ENCODE measurements at regions not wholly inside any gene's neighbourhood (a gene's known extent, or its start where the extent isn't known, plus 50 kb on each side); places are given as distances from the start of the nearest gene placed in this dataset.

DNA sequence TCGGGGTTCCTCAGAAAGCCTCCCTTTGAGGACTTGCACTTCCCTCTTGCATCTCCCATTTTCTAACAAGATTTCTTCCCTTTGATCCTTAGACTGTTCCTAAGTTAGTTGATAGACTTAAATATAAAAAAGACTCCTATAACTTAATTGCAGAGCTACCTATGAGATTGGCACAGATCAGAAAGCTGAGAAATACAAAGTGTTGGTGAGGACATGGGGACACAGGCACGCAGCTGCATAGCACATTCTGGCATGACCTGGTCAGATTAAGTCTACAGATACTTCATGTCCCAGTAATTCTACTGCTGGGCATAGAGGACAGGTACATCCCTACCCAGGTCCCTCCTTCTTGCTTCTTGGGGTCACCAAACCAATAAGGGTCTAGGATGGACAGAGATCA is 141.7 kb upstream of the LHX5 start:
- H4K8ac ChIP-seq (ENCODE audit: low read depth, low read length) = no peak overlapping the region
- no peak overlapping the region for H2BK120ac ChIP-seq (ENCODE audit: low read depth, low read length)
- H3K79me2 ChIP-seq (ENCODE audit: control insufficient read depth, insufficient read depth, low read length) = no peaks in the 10 kb centered on the region
- DNase-seq = no peak
- H3K4me3 ChIP-seq (ENCODE audit: low read length) = no peak overlapping the region
- H4K5ac ChIP-seq (ENCODE audit: low read length) = no peak overlapping the region
- no peak overlapping the region for H2BK15ac ChIP-seq (replicated peaks; ENCODE audit: low read depth)
- H3K18ac ChIP-seq (ENCODE audit: low read length) = no peak overlapping the region
- no peaks in the 10 kb centered on the region for H3K4me1 ChIP-seq (ENCODE audit: control insufficient read depth, low read depth, low read length)
- no peak overlapping the region for H3K23ac ChIP-seq (ENCODE audit: low read length)
- no peak overlapping the region for H3K4ac ChIP-seq (ENCODE audit: low read depth, low read length)
- H3K4me2 ChIP-seq (ENCODE audit: low read length) = no peak overlapping the region
- H3K27me3 ChIP-seq (ENCODE audit: insufficient read depth, low read length, poor library complexity) = peaks cover 14% of the 10 kb centered on the region
- no peak overlapping the region for H2AK5ac ChIP-seq (ENCODE audit: low read length)
- no peak overlapping the region for H3K56ac ChIP-seq (ENCODE audit: low read length)
- no peaks in the 10 kb centered on the region for H3K79me1 ChIP-seq (ENCODE audit: low read length)
- whole genome bisulfite sequencing (ENCODE audit: extremely low coverage, insufficient coverage, low lambda C conversion rate) = no CpG with 5 or more reads among the region's 2 CpGs
- no peak overlapping the region for H3K9ac ChIP-seq (ENCODE audit: low read length)
- no peak overlapping the region for H3K27ac ChIP-seq (ENCODE audit: low read depth, low read length)
- H3K36me3 ChIP-seq (ENCODE audit: control insufficient read depth, insufficient read depth, low read length) = no peaks in the 10 kb centered on the region
- H2BK5ac ChIP-seq (ENCODE audit: low read length) = no peak overlapping the region

DNA sequence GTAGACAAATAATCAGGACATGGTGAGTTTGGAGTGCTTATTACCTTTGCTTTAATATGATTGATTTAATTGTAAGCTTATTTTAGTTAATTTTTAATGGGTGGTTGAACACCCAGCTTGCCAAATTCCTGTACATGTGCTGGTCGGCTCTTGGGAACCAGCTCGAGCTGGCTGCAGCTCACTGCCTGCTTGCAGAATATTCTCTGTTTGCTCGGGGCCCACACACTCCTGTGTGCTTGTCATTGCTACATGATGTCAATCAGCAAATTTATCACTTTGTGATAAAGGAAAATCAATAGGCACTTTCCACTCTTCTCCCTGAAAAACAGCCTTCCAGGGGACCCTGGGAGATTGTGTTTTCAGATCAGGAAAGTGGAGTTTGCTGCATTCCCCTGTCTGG is 141.1 kb upstream of the LHX5 start:
- H3K36me3 ChIP-seq (ENCODE audit: control insufficient read depth, insufficient read depth, low read length) = no peaks in the 10 kb centered on the region
- H4K8ac ChIP-seq (ENCODE audit: low read depth, low read length) = no peak overlapping the region
- no peaks in the 10 kb centered on the region for H3K79me1 ChIP-seq (ENCODE audit: low read length)
- H2AK5ac ChIP-seq (ENCODE audit: low read length) = no peak overlapping the region
- H3K4me3 ChIP-seq (ENCODE audit: low read length) = no peak overlapping the region
- H3K4me1 ChIP-seq (ENCODE audit: control insufficient read depth, low read depth, low read length) = no peaks in the 10 kb centered on the region
- no CpG with 5 or more reads among the region's 3 CpGs for WGBS (ENCODE audit: extremely low coverage, insufficient coverage, low lambda C conversion rate)
- no peaks in the 10 kb centered on the region for H3K79me2 ChIP-seq (ENCODE audit: control insufficient read depth, insufficient read depth, low read length)
- H3K4ac ChIP-seq (ENCODE audit: low read depth, low read length) = no peak overlapping the region
- H3K18ac ChIP-seq (ENCODE audit: low read length) = no peak overlapping the region
- no peak overlapping the region for H3K27ac ChIP-seq (ENCODE audit: low read depth, low read length)
- no peak overlapping the region for H3K23ac ChIP-seq (ENCODE audit: low read length)
- H2BK5ac ChIP-seq (ENCODE audit: low read length) = no peak overlapping the region
- no peak overlapping the region for H3K4me2 ChIP-seq (ENCODE audit: low read length)
- no peak overlapping the region for H2BK15ac ChIP-seq (replicated peaks; ENCODE audit: low read depth)
- H4K5ac ChIP-seq (ENCODE audit: low read length) = no peak overlapping the region
- H2BK120ac ChIP-seq (ENCODE audit: low read depth, low read length) = no peak overlapping the region
- H3K9ac ChIP-seq (ENCODE audit: low read length) = no peak overlapping the region
- no peak for DNase-seq
- no peak overlapping the region for H3K56ac ChIP-seq (ENCODE audit: low read length)
- peaks cover 14% of the 10 kb centered on the region for H3K27me3 ChIP-seq (ENCODE audit: insufficient read depth, low read length, poor library complexity)

- Histone ChIP-seq H4K8ac (ENCODE audit: low read depth, low read length) (no peak overlapping the region), H3K27me3 (ENCODE audit: insufficient read depth, low read length, poor library complexity) (peaks cover 14% of the 10 kb centered on the region), H3K18ac (ENCODE audit: low read length) (no peak overlapping the region), H3K36me3 (ENCODE audit: control insufficient read depth, insufficient read depth, low read length) (no peaks in the 10 kb centered on the region), H3K56ac (ENCODE audit: low read length) (no peak overlapping the region), H3K79me1 (ENCODE audit: low read length) (no peaks in the 10 kb centered on the region), H4K5ac (ENCODE audit: low read length) (no peak overlapping the region), H3K4me1 (ENCODE audit: control insufficient read depth, low read depth, low read length) (no peaks in the 10 kb centered on the region), H3K4ac (ENCODE audit: low read depth, low read length) (no peak overlapping the region), H3K79me2 (ENCODE audit: control insufficient read depth, insufficient read depth, low read length) (no peaks in the 10 kb centered on the region), H2AK5ac (ENCODE audit: low read length) (no peak overlapping the region), H2BK120ac (ENCODE audit: low read depth, low read length) (no peak overlapping the region), H3K27ac (ENCODE audit: low read depth, low read length) (no peak overlapping the region), H3K4me3 (ENCODE audit: low read length) (no peak overlapping the region), H3K23ac (ENCODE audit: low read length) (no peak overlapping the region), H3K9ac (ENCODE audit: low read length) (no peak overlapping the region), H2BK5ac (ENCODE audit: low read length) (no peak overlapping the region), H3K4me2 (ENCODE audit: low read length) (no peak overlapping the region), H2BK15ac (replicated peaks; ENCODE audit: low read depth) (no peak overlapping the region)
- no peak for DNase-seq
- WGBS (ENCODE audit: extremely low coverage, insufficient coverage, low lambda C conversion rate) = no CpG with 5 or more reads among the region's 16 CpGs
These were observed 140.5 kb upstream of the LHX5 start for GRCh38 chr12:113612076-113612728.

- H2BK15ac ChIP-seq (replicated peaks; ENCODE audit: low read depth) = no peak overlapping the region
- no peaks in the 10 kb centered on the region for H3K79me2 ChIP-seq (ENCODE audit: control insufficient read depth, insufficient read depth, low read length)
- H3K27me3 ChIP-seq (ENCODE audit: insufficient read depth, low read length, poor library complexity) = peaks cover 14% of the 10 kb centered on the region
- no peak overlapping the region for H3K4ac ChIP-seq (ENCODE audit: low read depth, low read length)
- H4K5ac ChIP-seq (ENCODE audit: low read length) = no peak overlapping the region
- no peak overlapping the region for H3K27ac ChIP-seq (ENCODE audit: low read depth, low read length)
- H3K4me3 ChIP-seq (ENCODE audit: low read length) = no peak overlapping the region
- H2AK5ac ChIP-seq (ENCODE audit: low read length) = no peak overlapping the region
- no peak for DNase-seq
- H4K8ac ChIP-seq (ENCODE audit: low read depth, low read length) = no peak overlapping the region
- H3K18ac ChIP-seq (ENCODE audit: low read length) = no peak overlapping the region
- H2BK120ac ChIP-seq (ENCODE audit: low read depth, low read length) = no peak overlapping the region
- no peak overlapping the region for H3K4me2 ChIP-seq (ENCODE audit: low read length)
- no peaks in the 10 kb centered on the region for H3K79me1 ChIP-seq (ENCODE audit: low read length)
- H3K4me1 ChIP-seq (ENCODE audit: control insufficient read depth, low read depth, low read length) = no peaks in the 10 kb centered on the region
- H3K9ac ChIP-seq (ENCODE audit: low read length) = no peak overlapping the region
- no CpG with 5 or more reads among the region's 8 CpGs for WGBS (ENCODE audit: extremely low coverage, insufficient coverage, low lambda C conversion rate)
- H3K23ac ChIP-seq (ENCODE audit: low read length) = no peak overlapping the region
- no peaks in the 10 kb centered on the region for H3K36me3 ChIP-seq (ENCODE audit: control insufficient read depth, insufficient read depth, low read length)
- H2BK5ac ChIP-seq (ENCODE audit: low read length) = no peak overlapping the region
- H3K56ac ChIP-seq (ENCODE audit: low read length) = no peak overlapping the region
These were observed 140.0 kb upstream of the LHX5 start for GRCh38 chr12:113611652-113612051.

GRCh38 chr12:113610698-113611097 is 139.0 kb upstream of the LHX5 start:
- WGBS (ENCODE audit: extremely low coverage, insufficient coverage, low lambda C conversion rate) = no CpG with 5 or more reads among the region's 13 CpGs
- Histone ChIP-seq H3K27me3 (ENCODE audit: insufficient read depth, low read length, poor library complexity) (peaks cover 14% of the 10 kb centered on the region), H4K8ac (ENCODE audit: low read depth, low read length) (no peak overlapping the region), H2BK15ac (replicated peaks; ENCODE audit: low read depth) (no peak overlapping the region), H3K4ac (ENCODE audit: low read depth, low read length) (no peak overlapping the region), H3K4me3 (ENCODE audit: low read length) (no peak overlapping the region), H3K4me1 (ENCODE audit: control insufficient read depth, low read depth, low read length) (no peaks in the 10 kb centered on the region), H2BK5ac (ENCODE audit: low read length) (no peak overlapping the region), H3K79me1 (ENCODE audit: low read length) (no peaks in the 10 kb centered on the region), H3K23ac (ENCODE audit: low read length) (no peak overlapping the region), H2BK120ac (ENCODE audit: low read depth, low read length) (no peak overlapping the region), H3K4me2 (ENCODE audit: low read length) (peak overlapping the region; percentile 19), H2AK5ac (ENCODE audit: low read length) (no peak overlapping the region), H3K79me2 (ENCODE audit: control insufficient read depth, insufficient read depth, low read length) (no peaks in the 10 kb centered on the region), H3K56ac (ENCODE audit: low read length) (no peak overlapping the region), H4K5ac (ENCODE audit: low read length) (no peak overlapping the region), H3K27ac (ENCODE audit: low read depth, low read length) (no peak overlapping the region), H3K18ac (ENCODE audit: low read length) (no peak overlapping the region), H3K36me3 (ENCODE audit: control insufficient read depth, insufficient read depth, low read length) (no peaks in the 10 kb centered on the region), H3K9ac (ENCODE audit: low read length) (no peak overlapping the region)
- DNase-seq = no peak
